ENCODE measurements at regions not wholly inside any gene's neighbourhood (a gene's known extent, or its start where the extent isn't known, plus 50 kb on each side); places are given as distances from the start of the nearest gene placed in this dataset.

- no peak for TF ChIP-seq CTCF (IDR thresholded peaks at IDR 0.05)
- no peak for TF ChIP-seq POLR2AphosphoS5 (IDR thresholded peaks at IDR 0.05)
- no peak for TF ChIP-seq POLR2A (IDR thresholded peaks at IDR 0.05)
Observed at GRCh38 chr13:90835826-90836225, 511.7 kb upstream of the MIR17HG start.

Measured in prostate gland (tissue), 2 donors.